ENCODE measurements at regions not wholly inside any gene's neighbourhood (a gene's known extent, or its start where the extent isn't known, plus 50 kb on each side); places are given as distances from the start of the nearest gene placed in this dataset.

- DNase-seq (no peak), ATAC-seq (no peak)
- no peak overlapping the region for H3K27ac ChIP-seq
- H3K27me3 ChIP-seq (ENCODE audit: insufficient read depth in 3 of 3, low read length in 2 of 3) = no peaks in the 10 kb centered on the region
- WGBS, 3 donors = 72 to 80% (median 74%) methylated on average over 15 of the region's 15 CpGs
- H3K9me3 ChIP-seq = no peaks in the 10 kb centered on the region
- no peak overlapping the region for H3K4me3 ChIP-seq
- intact Hi-C loops (cut with DNase I) = no loop called here
- no peak for TF ChIP-seq CTCF (IDR thresholded peaks at IDR 0.05)
- H3K4me1 ChIP-seq = peaks cover 9% of the 10 kb centered on the region
- no peaks in the 10 kb centered on the region for H3K36me3 ChIP-seq (ENCODE audit: insufficient read depth in 1 of 2, low read depth in 1 of 2)
These were observed 151.4 kb downstream of the ACKR3 start for GRCh38 chr2:236720974-236721540.

- intact Hi-C loops (cut with DNase I) = no loop called here
- no peaks in the 10 kb centered on the region for H3K36me3 ChIP-seq (ENCODE audit: insufficient read depth in 1 of 2, low read depth in 1 of 2)
- H3K9me3 ChIP-seq = no peaks in the 10 kb centered on the region
- ATAC-seq (no peak), DNase-seq (no peak)
- H3K4me1 ChIP-seq = no peaks in the 10 kb centered on the region
- H3K27me3 ChIP-seq (ENCODE audit: insufficient read depth in 3 of 3, low read length in 2 of 3) = no peaks in the 10 kb centered on the region
- TF ChIP-seq CTCF (IDR thresholded peaks at IDR 0.05) = no peak
- no peak overlapping the region for H3K4me3 ChIP-seq
- H3K27ac ChIP-seq = no peak overlapping the region
- 95 to 96% (median 96%) methylated on average over 6 of the region's 6 CpGs for WGBS, 3 donors
These were observed 154.6 kb downstream of the ACKR3 start for GRCh38 chr2:236724200-236724599.

GRCh38 chr2:236726701-236727450 is 157.3 kb downstream of the ACKR3 start:
- H3K27me3 ChIP-seq (ENCODE audit: insufficient read depth in 3 of 3, low read length in 2 of 3) = no peaks in the 10 kb centered on the region
- H3K27ac ChIP-seq = no peak overlapping the region
- H3K36me3 ChIP-seq (ENCODE audit: insufficient read depth in 1 of 2, low read depth in 1 of 2) = no peaks in the 10 kb centered on the region
- H3K9me3 ChIP-seq = no peaks in the 10 kb centered on the region
- no peak for ATAC-seq
- peaks cover 17% of the 10 kb centered on the region for H3K4me1 ChIP-seq
- H3K4me3 ChIP-seq = no peak overlapping the region
- intact Hi-C loops (cut with DNase I) = no loop called here
- no peak for TF ChIP-seq CTCF (IDR thresholded peaks at IDR 0.05)
- WGBS, 3 donors = 87 to 93% (median 89%) methylated on average over 20 of the region's 20 CpGs
- DNase-seq = no peak

GRCh38 chr2:236728916-236729670 is 159.5 kb downstream of the ACKR3 start:
- Histone ChIP-seq H3K9me3 (no peaks in the 10 kb centered on the region), H3K27ac (no peak overlapping the region), H3K27me3 (ENCODE audit: insufficient read depth in 3 of 3, low read length in 2 of 3) (no peaks in the 10 kb centered on the region), H3K4me3 (no peak overlapping the region), H3K4me1 (peaks cover 28% of the 10 kb centered on the region), H3K36me3 (ENCODE audit: insufficient read depth in 1 of 2, low read depth in 1 of 2) (no peaks in the 10 kb centered on the region)
- ATAC-seq (no peak), DNase-seq (no peak)
- intact Hi-C loops (cut with DNase I) = no loop called here
- no peak for TF ChIP-seq CTCF (IDR thresholded peaks at IDR 0.05)
- 72 to 79% (median 78%) methylated on average over 13 of the region's 13 CpGs for WGBS, 3 donors

Measured in psoas muscle (tissue), 7 donors.